Panc1 (cell line): ENCODE measurements at regions not wholly inside any gene's neighbourhood (a gene's known extent, or its start where the extent isn't known, plus 50 kb on each side); places are given as distances from the start of the nearest gene placed in this dataset.

Experiments used
- ATAC-seq: fragments of 200-7000 bp; cut with Tn5 transposase; 2 replicates; pipeline ENCODE4 v1.9.1; 2020; ENCODE audit warnings: mild to moderate bottlenecking, moderate library complexity
- BruUV-seq: library from RNA; stranded (reverse); fragments of 400-500 nt; replicated peaks from 2 replicates; lab custom pipeline; 2021; lab: Mats Ljungman, UMichigan
- CTCF ChIA-PET: fragments of 300-600 bp; sonication (Branson Sonifier 250); formaldehyde crosslinking; loops from one replicate; lab custom pipeline; 2022; ENCODE audit warnings: antibody characterized with exemption; lab: Charles Lee
- POLR2A ChIA-PET: fragments of 300-600 bp; sonication (Branson Sonifier 250); formaldehyde crosslinking; loops from one replicate; lab custom pipeline; 2022; ENCODE audit warnings: antibody characterized with exemption; lab: Charles Lee
- DNase-seq: peaks from one replicate; pipeline ENCODE4 v3.0.0-alpha.2; 2010; ENCODE audit warnings: low read depth, low spot score
- H3K27ac ChIP-seq: 2 replicates; pipeline ENCODE4 v1.5.1; 2011; ENCODE audit warnings: mild to moderate bottlenecking, low read length, inconsistent platforms
- H3K27me3 ChIP-seq: fragments of 200-500 bp; sonication (Bioruptor generic); 2 replicates; pipeline ENCODE4 v1.6.0; 2014; ENCODE audit warnings: low read length, inconsistent platforms; ENCODE audit not compliant: control insufficient read depth, insufficient read depth
- H3K36me3 ChIP-seq: fragments of 200-500 bp; sonication (Bioruptor generic); 2 replicates; pipeline ENCODE4 v1.5.1; 2014; ENCODE audit warnings: inconsistent platforms, mild to moderate bottlenecking, low read length, moderate library complexity; ENCODE audit not compliant: control insufficient read depth, insufficient read depth
- H3K4me1 ChIP-seq: 2 replicates; pipeline ENCODE4 v1.5.1; 2011; ENCODE audit warnings: inconsistent platforms, mild to moderate bottlenecking, low read length, moderate library complexity; ENCODE audit not compliant: control insufficient read depth, insufficient read depth
- H3K4me3 ChIP-seq, 2 experiments: 2 replicates each; pipeline ENCODE4 v1.5.1; 2011 to 2012; ENCODE audit warnings: low read depth in 2 of 2, low read length in 2 of 2, mild to moderate bottlenecking in 2 of 2, inconsistent platforms in 1 of 2, moderate library complexity in 1 of 2
- H3K9me3 ChIP-seq: fragments of 200-500 bp; sonication (Bioruptor generic); 2 replicates; pipeline ENCODE4 v1.5.1; 2014; ENCODE audit warnings: low read depth, mild to moderate bottlenecking, inconsistent platforms, low read length, moderate library complexity; ENCODE audit not compliant: control insufficient read depth, insufficient read depth
- POLR2AphosphoS5 ChIP-seq: IDR thresholded peaks from 2 replicates; pipeline ENCODE4 v1.6.1; 2012; ENCODE audit warnings: mild to moderate bottlenecking, low read depth, low read length, moderate library complexity
- SIN3A ChIP-seq: IDR thresholded peaks from 2 replicates; pipeline ENCODE4 v1.6.1; 2012; ENCODE audit warnings: low read depth, mild to moderate bottlenecking, low read length, moderate library complexity, borderline replicate concordance; ENCODE audit not compliant: insufficient read depth
- TCF7L2 ChIP-seq: IDR thresholded peaks from 2 replicates; pipeline ENCODE4 v1.6.1; 2011; ENCODE audit warnings: mild to moderate bottlenecking, low read depth, low read length, inconsistent platforms
- in situ Hi-C: cut with HindIII; loops from 2 replicates; pipeline ENCODE4 v1.10.0; 2016; ENCODE audit warnings: low sequenced_read_pairs, low pct_unique_long_range_greater_than_20kb
- intact Hi-C: fragments of 100-400 bp; cut with micrococcal nuclease; formaldehyde crosslinking; loops from one replicate; pipeline ENCODE4 v1.10.0; 2022; ENCODE audit not compliant: unreplicated experiment
- TF ChIP-seq, protein P1 (sequence below), 2 experiments: IDR thresholded peaks; 2 replicates each; pipeline ENCODE4 v1.6.1; 2011 to 2012; ENCODE audit warnings: low read depth in 2 of 2, control low read depth in 1 of 2, low read length in 1 of 2, mild to moderate bottlenecking in 1 of 2, moderate library complexity in 1 of 2; ENCODE audit not compliant: insufficient read depth in 1 of 2
- TF ChIP-seq, protein P2 (sequence below): fragments of 450-650 bp; IDR thresholded peaks from 2 replicates; pipeline ENCODE4 v1.5.1; 2017; ENCODE audit warnings: mild to moderate bottlenecking

DNA sequence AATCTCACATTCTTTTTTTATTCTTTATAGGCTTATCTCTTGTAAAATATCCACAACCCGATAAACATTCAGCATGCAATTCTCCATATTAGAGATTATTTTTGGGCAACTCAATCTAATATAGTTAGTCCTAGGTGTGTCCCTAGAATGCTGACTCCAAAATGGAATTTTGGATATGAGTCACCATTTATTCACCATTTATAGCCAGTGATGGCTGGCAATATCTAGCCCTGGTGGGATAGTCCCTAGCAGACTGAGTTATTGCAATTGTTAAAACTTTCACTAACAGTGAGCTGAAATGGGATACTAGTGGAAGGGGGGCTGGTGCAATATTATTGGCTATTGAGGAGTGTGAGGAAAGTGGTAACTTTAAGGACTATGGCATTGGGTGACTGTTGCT, 401.6 kb downstream of the SLC4A3 start:
- no peak for DNase-seq
- H3K4me1 ChIP-seq, result no peaks in the 10 kb centered on the region
- POLR2A ChIA-PET, result no interaction called here
- no peak overlapping the region for H3K27ac ChIP-seq
- no peaks in the 10 kb centered on the region for H3K27me3 ChIP-seq
- BruUV-seq, result no TSS peak
- H3K9me3 ChIP-seq, result no peaks in the 10 kb centered on the region
- no peaks in the 10 kb centered on the region for H3K36me3 ChIP-seq
- intact Hi-C loops (no loop called here), in situ Hi-C loops (no loop called here)
- no peak for ATAC-seq
- TF ChIP-seq POLR2AphosphoS5, result no peak
- TF ChIP-seq, protein P1, sequence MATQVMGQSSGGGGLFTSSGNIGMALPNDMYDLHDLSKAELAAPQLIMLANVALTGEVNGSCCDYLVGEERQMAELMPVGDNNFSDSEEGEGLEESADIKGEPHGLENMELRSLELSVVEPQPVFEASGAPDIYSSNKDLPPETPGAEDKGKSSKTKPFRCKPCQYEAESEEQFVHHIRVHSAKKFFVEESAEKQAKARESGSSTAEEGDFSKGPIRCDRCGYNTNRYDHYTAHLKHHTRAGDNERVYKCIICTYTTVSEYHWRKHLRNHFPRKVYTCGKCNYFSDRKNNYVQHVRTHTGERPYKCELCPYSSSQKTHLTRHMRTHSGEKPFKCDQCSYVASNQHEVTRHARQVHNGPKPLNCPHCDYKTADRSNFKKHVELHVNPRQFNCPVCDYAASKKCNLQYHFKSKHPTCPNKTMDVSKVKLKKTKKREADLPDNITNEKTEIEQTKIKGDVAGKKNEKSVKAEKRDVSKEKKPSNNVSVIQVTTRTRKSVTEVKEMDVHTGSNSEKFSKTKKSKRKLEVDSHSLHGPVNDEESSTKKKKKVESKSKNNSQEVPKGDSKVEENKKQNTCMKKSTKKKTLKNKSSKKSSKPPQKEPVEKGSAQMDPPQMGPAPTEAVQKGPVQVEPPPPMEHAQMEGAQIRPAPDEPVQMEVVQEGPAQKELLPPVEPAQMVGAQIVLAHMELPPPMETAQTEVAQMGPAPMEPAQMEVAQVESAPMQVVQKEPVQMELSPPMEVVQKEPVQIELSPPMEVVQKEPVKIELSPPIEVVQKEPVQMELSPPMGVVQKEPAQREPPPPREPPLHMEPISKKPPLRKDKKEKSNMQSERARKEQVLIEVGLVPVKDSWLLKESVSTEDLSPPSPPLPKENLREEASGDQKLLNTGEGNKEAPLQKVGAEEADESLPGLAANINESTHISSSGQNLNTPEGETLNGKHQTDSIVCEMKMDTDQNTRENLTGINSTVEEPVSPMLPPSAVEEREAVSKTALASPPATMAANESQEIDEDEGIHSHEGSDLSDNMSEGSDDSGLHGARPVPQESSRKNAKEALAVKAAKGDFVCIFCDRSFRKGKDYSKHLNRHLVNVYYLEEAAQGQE (IDR thresholded peaks at IDR 0.05; ENCODE audit: insufficient read depth in 1 of 2, low read depth in 2 of 2, low read length in 1 of 2), result no peak
- TF ChIP-seq SIN3A, result no peak
- TF ChIP-seq TCF7L2, result no peak
- TF ChIP-seq, protein P2, sequence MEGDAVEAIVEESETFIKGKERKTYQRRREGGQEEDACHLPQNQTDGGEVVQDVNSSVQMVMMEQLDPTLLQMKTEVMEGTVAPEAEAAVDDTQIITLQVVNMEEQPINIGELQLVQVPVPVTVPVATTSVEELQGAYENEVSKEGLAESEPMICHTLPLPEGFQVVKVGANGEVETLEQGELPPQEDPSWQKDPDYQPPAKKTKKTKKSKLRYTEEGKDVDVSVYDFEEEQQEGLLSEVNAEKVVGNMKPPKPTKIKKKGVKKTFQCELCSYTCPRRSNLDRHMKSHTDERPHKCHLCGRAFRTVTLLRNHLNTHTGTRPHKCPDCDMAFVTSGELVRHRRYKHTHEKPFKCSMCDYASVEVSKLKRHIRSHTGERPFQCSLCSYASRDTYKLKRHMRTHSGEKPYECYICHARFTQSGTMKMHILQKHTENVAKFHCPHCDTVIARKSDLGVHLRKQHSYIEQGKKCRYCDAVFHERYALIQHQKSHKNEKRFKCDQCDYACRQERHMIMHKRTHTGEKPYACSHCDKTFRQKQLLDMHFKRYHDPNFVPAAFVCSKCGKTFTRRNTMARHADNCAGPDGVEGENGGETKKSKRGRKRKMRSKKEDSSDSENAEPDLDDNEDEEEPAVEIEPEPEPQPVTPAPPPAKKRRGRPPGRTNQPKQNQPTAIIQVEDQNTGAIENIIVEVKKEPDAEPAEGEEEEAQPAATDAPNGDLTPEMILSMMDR, result no peak
- CTCF ChIA-PET, result no interaction called here
- H3K4me3 ChIP-seq, result no peak overlapping the region

DNA sequence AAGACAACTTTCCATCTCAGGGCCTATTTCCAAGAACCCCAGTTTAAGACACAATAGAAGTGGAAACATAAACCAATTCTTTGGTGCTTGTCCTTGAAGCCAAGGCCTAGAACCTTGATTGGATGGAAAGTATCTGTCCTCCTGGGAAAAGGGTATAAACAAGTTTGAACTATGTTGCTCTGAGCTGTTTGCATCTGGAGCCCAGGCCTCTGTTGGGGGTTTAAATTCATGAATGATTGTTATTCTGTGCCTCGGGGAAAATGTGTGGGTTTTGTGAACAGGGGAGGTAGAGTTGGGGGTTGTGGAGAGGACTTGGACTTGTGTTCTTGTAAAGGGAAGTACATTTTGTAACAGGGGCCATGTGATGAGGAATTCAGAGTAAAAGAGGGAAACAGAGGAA, 406.1 kb downstream of the SLC4A3 start:
- Histone ChIP-seq H3K4me1 (no peaks in the 10 kb centered on the region), H3K27me3 (no peaks in the 10 kb centered on the region), H3K9me3 (no peaks in the 10 kb centered on the region), H3K27ac (no peak overlapping the region), H3K4me3 (no peak overlapping the region), H3K36me3 (no peaks in the 10 kb centered on the region)
- ChIA-PET POLR2A (no interaction called here), CTCF (no interaction called here)
- no peak for ATAC-seq
- DNase-seq, result no peak
- TF ChIP-seq TCF7L2, result no peak
- no peak for TF ChIP-seq SIN3A
- TF ChIP-seq, protein P2, result no peak
- TF ChIP-seq POLR2AphosphoS5, result no peak
- TF ChIP-seq, protein P1 (IDR thresholded peaks at IDR 0.05; ENCODE audit: insufficient read depth in 1 of 2, low read depth in 2 of 2, low read length in 1 of 2), result no peak
- BruUV-seq, result no TSS peak
- intact Hi-C loops, result no loop called here
- in situ Hi-C loops, result no loop called here
